ENCODE measurements at regions not wholly inside any gene's neighbourhood (a gene's known extent, or its start where the extent isn't known, plus 50 kb on each side); places are given as distances from the start of the nearest gene placed in this dataset.

GRCh38 chr13:30816736-30817135, 81.4 kb downstream of the ALOX5AP start:
- no peak overlapping the region for H3K27ac ChIP-seq (ENCODE audit: low read length, poor library complexity, severe bottlenecking)
- no peaks in the 10 kb centered on the region for H3K9me3 ChIP-seq (ENCODE audit: control insufficient read depth, low read length)
- no peak overlapping the region for H4K91ac ChIP-seq (ENCODE audit: low read length)
- H2AK5ac ChIP-seq (ENCODE audit: low read length, severe bottlenecking) = no peak overlapping the region
- no peak overlapping the region for H3K4me3 ChIP-seq (ENCODE audit: insufficient read depth in 1 of 2, low read depth in 1 of 2, low read length in 2 of 2)
- H2AFZ ChIP-seq (ENCODE audit: low read depth, low read length) = no peak overlapping the region
- no peaks in the 10 kb centered on the region for H3K27me3 ChIP-seq (ENCODE audit: control insufficient read depth in 1 of 2, insufficient read depth in 1 of 2, low read length in 2 of 2)
- DNase-seq = no peak
- H2BK120ac ChIP-seq (ENCODE audit: low read depth, low read length) = no peak overlapping the region
- H4K8ac ChIP-seq (ENCODE audit: low read length) = peak overlapping the region; percentile 8
- no peak overlapping the region for H3K14ac ChIP-seq (ENCODE audit: low read length in 2 of 2)
- H2BK15ac ChIP-seq (ENCODE audit: low read depth, poor library complexity, severe bottlenecking) = no peak overlapping the region
- H3K9ac ChIP-seq (ENCODE audit: low read length) = no peak overlapping the region
- WGBS = 40% methylated on average over 6 of the region's 6 CpGs
- no peaks in the 10 kb centered on the region for H3K79me1 ChIP-seq (replicated peaks; ENCODE audit: low read length, poor library complexity, severe bottlenecking)
- no peak overlapping the region for H3K23ac ChIP-seq (ENCODE audit: low read length in 2 of 2)
- H3K4me1 ChIP-seq (ENCODE audit: control insufficient read depth, insufficient read depth, low read depth, low read length) = peaks cover 10% of the 10 kb centered on the region
- H2BK12ac ChIP-seq (ENCODE audit: low read length in 2 of 2) = peak overlapping the region; percentile 1 to 63
- H3K4me2 ChIP-seq (ENCODE audit: low read length, poor library complexity, severe bottlenecking) = no peak overlapping the region
- no peak overlapping the region for H3K4ac ChIP-seq (ENCODE audit: low read depth in 1 of 2, low read length in 2 of 2)
- peak overlapping the region; percentile 0 to 67 for H3K18ac ChIP-seq (ENCODE audit: low read depth in 1 of 2, low read length in 2 of 2)
- no peaks in the 10 kb centered on the region for H3K36me3 ChIP-seq (ENCODE audit: control insufficient read depth in 1 of 2, insufficient read depth in 2 of 2, low read depth in 1 of 2, low read length in 2 of 2)
- no peak overlapping the region for H2BK5ac ChIP-seq (ENCODE audit: low read depth, low read length, poor library complexity, severe bottlenecking)

- Histone ChIP-seq H2AK5ac (ENCODE audit: low read length, severe bottlenecking) (peak overlapping the region; percentile 35), H3K4me3 (ENCODE audit: insufficient read depth in 1 of 2, low read depth in 1 of 2, low read length in 2 of 2) (no peak overlapping the region), H3K9ac (ENCODE audit: low read length) (no peak overlapping the region), H4K91ac (ENCODE audit: low read length) (no peak overlapping the region), H3K27me3 (ENCODE audit: control insufficient read depth in 1 of 2, insufficient read depth in 1 of 2, low read length in 2 of 2) (no peaks in the 10 kb centered on the region), H3K4me1 (ENCODE audit: control insufficient read depth, insufficient read depth, low read depth, low read length) (peaks cover 10% of the 10 kb centered on the region), H2BK120ac (ENCODE audit: low read depth, low read length) (no peak overlapping the region), H3K18ac (ENCODE audit: low read depth in 1 of 2, low read length in 2 of 2) (peak overlapping the region; percentile 9 to 42), H3K79me1 (replicated peaks; ENCODE audit: low read length, poor library complexity, severe bottlenecking) (no peaks in the 10 kb centered on the region), H3K23ac (ENCODE audit: low read length in 2 of 2) (no peak overlapping the region), H2BK15ac (ENCODE audit: low read depth, poor library complexity, severe bottlenecking) (no peak overlapping the region), H2BK5ac (ENCODE audit: low read depth, low read length, poor library complexity, severe bottlenecking) (peak overlapping the region; percentile 25), H3K36me3 (ENCODE audit: control insufficient read depth in 1 of 2, insufficient read depth in 2 of 2, low read depth in 1 of 2, low read length in 2 of 2) (no peaks in the 10 kb centered on the region), H3K4me2 (ENCODE audit: low read length, poor library complexity, severe bottlenecking) (no peak overlapping the region), H3K9me3 (ENCODE audit: control insufficient read depth, low read length) (no peaks in the 10 kb centered on the region), H3K14ac (ENCODE audit: low read length in 2 of 2) (peak overlapping the region in 1 of 2 experiments; percentile 45), H3K27ac (ENCODE audit: low read length, poor library complexity, severe bottlenecking) (peak overlapping the region; percentile 77), H2BK12ac (ENCODE audit: low read length in 2 of 2) (peak overlapping the region in 1 of 2 experiments; percentile 86), H3K4ac (ENCODE audit: low read depth in 1 of 2, low read length in 2 of 2) (peak overlapping the region in 1 of 2 experiments; percentile 26), H4K8ac (ENCODE audit: low read length) (no peak overlapping the region), H2AFZ (ENCODE audit: low read depth, low read length) (no peak overlapping the region)
- WGBS = 45% methylated on average over 10 of the region's 10 CpGs
- peak; percentile 91 for DNase-seq
Observed at GRCh38 chr13:30818323-30818960, 83.1 kb downstream of the ALOX5AP start.

GRCh38 chr13:30819136-30819888, 84.0 kb downstream of the ALOX5AP start:
- Histone ChIP-seq H2AFZ (ENCODE audit: low read depth, low read length) (no peak overlapping the region), H3K4ac (ENCODE audit: low read depth in 1 of 2, low read length in 2 of 2) (peak overlapping the region in 1 of 2 experiments; percentile 11), H2BK15ac (ENCODE audit: low read depth, poor library complexity, severe bottlenecking) (peak overlapping the region; percentile 55), H3K79me1 (replicated peaks; ENCODE audit: low read length, poor library complexity, severe bottlenecking) (no peaks in the 10 kb centered on the region), H3K4me3 (ENCODE audit: insufficient read depth in 1 of 2, low read depth in 1 of 2, low read length in 2 of 2) (no peak overlapping the region), H3K36me3 (ENCODE audit: control insufficient read depth in 1 of 2, insufficient read depth in 2 of 2, low read depth in 1 of 2, low read length in 2 of 2) (no peaks in the 10 kb centered on the region), H3K27ac (ENCODE audit: low read length, poor library complexity, severe bottlenecking) (peak overlapping the region; percentile 77), H3K23ac (ENCODE audit: low read length in 2 of 2) (no peak overlapping the region), H3K4me1 (ENCODE audit: control insufficient read depth, insufficient read depth, low read depth, low read length) (peaks cover 10% of the 10 kb centered on the region), H3K9me3 (ENCODE audit: control insufficient read depth, low read length) (no peaks in the 10 kb centered on the region), H2AK5ac (ENCODE audit: low read length, severe bottlenecking) (peak overlapping the region; percentile 35), H2BK120ac (ENCODE audit: low read depth, low read length) (no peak overlapping the region), H2BK12ac (ENCODE audit: low read length in 2 of 2) (peak overlapping the region; percentile 51 to 75), H2BK5ac (ENCODE audit: low read depth, low read length, poor library complexity, severe bottlenecking) (peak overlapping the region; percentile 12), H3K14ac (ENCODE audit: low read length in 2 of 2) (peak overlapping the region in 1 of 2 experiments; percentile 44), H3K9ac (ENCODE audit: low read length) (no peak overlapping the region), H4K8ac (ENCODE audit: low read length) (no peak overlapping the region), H4K91ac (ENCODE audit: low read length) (no peak overlapping the region), H3K27me3 (ENCODE audit: control insufficient read depth in 1 of 2, insufficient read depth in 1 of 2, low read length in 2 of 2) (no peaks in the 10 kb centered on the region), H3K4me2 (ENCODE audit: low read length, poor library complexity, severe bottlenecking) (no peak overlapping the region), H3K18ac (ENCODE audit: low read depth in 1 of 2, low read length in 2 of 2) (peak overlapping the region in 1 of 2 experiments; percentile 31)
- peak; percentile 67 for DNase-seq
- 74% methylated on average over 7 of the region's 7 CpGs for WGBS

DNA sequence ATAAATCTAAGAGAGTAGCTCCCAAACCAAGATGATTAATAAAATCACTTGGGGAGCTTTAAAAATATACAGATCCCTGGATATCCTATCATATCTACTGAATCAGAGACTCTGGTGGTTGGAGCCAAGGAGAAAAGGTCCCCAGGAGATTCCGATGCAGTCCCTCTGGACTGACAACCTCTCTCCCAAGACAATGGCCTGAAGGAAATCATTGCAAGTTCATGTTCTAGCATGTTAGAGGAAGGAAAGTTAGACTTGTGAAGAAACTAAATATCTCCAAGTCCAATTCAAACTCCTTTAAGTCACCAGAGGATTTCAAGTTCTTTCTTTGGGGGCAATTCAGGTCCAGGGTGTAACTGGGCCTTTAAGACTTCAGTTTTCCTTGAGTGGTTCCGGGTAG, 84.7 kb upstream of the MEDAG start:
- Histone ChIP-seq H2AFZ (ENCODE audit: low read depth, low read length) (no peak overlapping the region), H2BK120ac (ENCODE audit: low read depth, low read length) (no peak overlapping the region), H2BK15ac (ENCODE audit: low read depth, poor library complexity, severe bottlenecking) (no peak overlapping the region), H3K9me3 (ENCODE audit: control insufficient read depth, low read length) (no peaks in the 10 kb centered on the region), H3K4me2 (ENCODE audit: low read length, poor library complexity, severe bottlenecking) (no peak overlapping the region), H3K23ac (ENCODE audit: low read length in 2 of 2) (no peak overlapping the region), H3K9ac (ENCODE audit: low read length) (no peak overlapping the region), H2BK12ac (ENCODE audit: low read length in 2 of 2) (no peak overlapping the region), H3K36me3 (ENCODE audit: control insufficient read depth in 1 of 2, insufficient read depth in 2 of 2, low read depth in 1 of 2, low read length in 2 of 2) (no peaks in the 10 kb centered on the region), H3K79me1 (replicated peaks; ENCODE audit: low read length, poor library complexity, severe bottlenecking) (no peaks in the 10 kb centered on the region), H2BK5ac (ENCODE audit: low read depth, low read length, poor library complexity, severe bottlenecking) (no peak overlapping the region), H4K91ac (ENCODE audit: low read length) (no peak overlapping the region), H3K27me3 (ENCODE audit: control insufficient read depth in 1 of 2, insufficient read depth in 1 of 2, low read length in 2 of 2) (no peaks in the 10 kb centered on the region), H3K18ac (ENCODE audit: low read depth in 1 of 2, low read length in 2 of 2) (no peak overlapping the region), H3K4me1 (ENCODE audit: control insufficient read depth, insufficient read depth, low read depth, low read length) (peaks cover 12% of the 10 kb centered on the region), H3K4me3 (ENCODE audit: insufficient read depth in 1 of 2, low read depth in 1 of 2, low read length in 2 of 2) (no peak overlapping the region), H4K8ac (ENCODE audit: low read length) (no peak overlapping the region), H3K14ac (ENCODE audit: low read length in 2 of 2) (no peak overlapping the region), H2AK5ac (ENCODE audit: low read length, severe bottlenecking) (no peak overlapping the region), H3K27ac (ENCODE audit: low read length, poor library complexity, severe bottlenecking) (no peak overlapping the region), H3K4ac (ENCODE audit: low read depth in 1 of 2, low read length in 2 of 2) (no peak overlapping the region)
- no peak for DNase-seq
- 97% methylated on average over 1 of the region's 2 CpGs for WGBS
